ENCODE measurements at regions not wholly inside any gene's neighbourhood (a gene's known extent, or its start where the extent isn't known, plus 50 kb on each side); places are given as distances from the start of the nearest gene placed in this dataset.

- H2AFZ ChIP-seq (ENCODE audit: low read length) = no peak overlapping the region
- H4K20me1 ChIP-seq (ENCODE audit: insufficient read depth, low read length) = no peaks in the 10 kb centered on the region
- no peak overlapping the region for H3K27ac ChIP-seq (ENCODE audit: low read depth, low read length)
- no peak overlapping the region for H3K4me2 ChIP-seq (ENCODE audit: insufficient read depth, low read length)
- H3K4me1 ChIP-seq (ENCODE audit: insufficient read depth, low read length) = no peaks in the 10 kb centered on the region
- no peaks in the 10 kb centered on the region for H3K27me3 ChIP-seq (ENCODE audit: insufficient read depth, low read length)
- H3K9me3 ChIP-seq (ENCODE audit: low read depth, low read length) = no peaks in the 10 kb centered on the region
- no peaks in the 10 kb centered on the region for H3K36me3 ChIP-seq (ENCODE audit: insufficient read depth, low read length)
- DNase-seq (ENCODE audit: insufficient read length, low spot score, missing footprints) = no peak
- TF ChIP-seq, protein P1, sequence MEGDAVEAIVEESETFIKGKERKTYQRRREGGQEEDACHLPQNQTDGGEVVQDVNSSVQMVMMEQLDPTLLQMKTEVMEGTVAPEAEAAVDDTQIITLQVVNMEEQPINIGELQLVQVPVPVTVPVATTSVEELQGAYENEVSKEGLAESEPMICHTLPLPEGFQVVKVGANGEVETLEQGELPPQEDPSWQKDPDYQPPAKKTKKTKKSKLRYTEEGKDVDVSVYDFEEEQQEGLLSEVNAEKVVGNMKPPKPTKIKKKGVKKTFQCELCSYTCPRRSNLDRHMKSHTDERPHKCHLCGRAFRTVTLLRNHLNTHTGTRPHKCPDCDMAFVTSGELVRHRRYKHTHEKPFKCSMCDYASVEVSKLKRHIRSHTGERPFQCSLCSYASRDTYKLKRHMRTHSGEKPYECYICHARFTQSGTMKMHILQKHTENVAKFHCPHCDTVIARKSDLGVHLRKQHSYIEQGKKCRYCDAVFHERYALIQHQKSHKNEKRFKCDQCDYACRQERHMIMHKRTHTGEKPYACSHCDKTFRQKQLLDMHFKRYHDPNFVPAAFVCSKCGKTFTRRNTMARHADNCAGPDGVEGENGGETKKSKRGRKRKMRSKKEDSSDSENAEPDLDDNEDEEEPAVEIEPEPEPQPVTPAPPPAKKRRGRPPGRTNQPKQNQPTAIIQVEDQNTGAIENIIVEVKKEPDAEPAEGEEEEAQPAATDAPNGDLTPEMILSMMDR (IDR thresholded peaks at IDR 0.05; ENCODE audit: extremely low read depth, low read depth, low read length) = no peak
- no peaks in the 10 kb centered on the region for H3K79me2 ChIP-seq (ENCODE audit: insufficient read depth, low read length)
- no peak overlapping the region for H3K4me3 ChIP-seq (ENCODE audit: insufficient read depth, low read length)
Observed at GRCh38 chrX:137483554-137483953, 82.4 kb upstream of the ZIC3 start.

DNA sequence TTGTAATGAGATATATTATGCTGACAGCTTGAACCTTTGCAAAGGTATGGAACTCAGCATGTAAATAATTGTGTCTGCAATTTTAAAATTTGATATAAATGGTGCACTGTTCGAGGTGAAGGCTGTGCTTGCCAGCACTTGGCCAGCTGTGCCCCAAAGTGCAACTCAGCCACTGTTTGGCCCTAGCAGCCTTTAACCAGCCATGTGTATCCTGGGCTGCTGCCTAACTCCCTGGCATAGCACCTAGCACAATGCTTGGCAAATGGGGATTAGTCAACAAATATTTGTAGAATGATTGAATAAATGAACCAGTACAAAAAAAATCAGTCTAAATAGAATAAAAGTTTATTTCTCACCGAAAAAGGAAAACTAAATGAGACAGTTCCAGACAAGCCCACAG lies 83.8 kb upstream of the ZIC3 start:
- H4K20me1 ChIP-seq (ENCODE audit: insufficient read depth, low read length) = no peaks in the 10 kb centered on the region
- no peak overlapping the region for H3K4me2 ChIP-seq (ENCODE audit: insufficient read depth, low read length)
- H3K9me3 ChIP-seq (ENCODE audit: low read depth, low read length) = no peaks in the 10 kb centered on the region
- no peaks in the 10 kb centered on the region for H3K79me2 ChIP-seq (ENCODE audit: insufficient read depth, low read length)
- H3K36me3 ChIP-seq (ENCODE audit: insufficient read depth, low read length) = no peaks in the 10 kb centered on the region
- TF ChIP-seq, protein P1 (IDR thresholded peaks at IDR 0.05; ENCODE audit: extremely low read depth, low read depth, low read length) = no peak
- no peaks in the 10 kb centered on the region for H3K4me1 ChIP-seq (ENCODE audit: insufficient read depth, low read length)
- H3K27ac ChIP-seq (ENCODE audit: low read depth, low read length) = no peak overlapping the region
- no peak overlapping the region for H3K4me3 ChIP-seq (ENCODE audit: insufficient read depth, low read length)
- H2AFZ ChIP-seq (ENCODE audit: low read length) = no peak overlapping the region
- no peak for DNase-seq (ENCODE audit: insufficient read length, low spot score, missing footprints)
- no peaks in the 10 kb centered on the region for H3K27me3 ChIP-seq (ENCODE audit: insufficient read depth, low read length)

GRCh38 chrX:137479386-137479785 lies 86.5 kb upstream of the ZIC3 start:
- TF ChIP-seq, protein P1 (IDR thresholded peaks at IDR 0.05; ENCODE audit: extremely low read depth, low read depth, low read length) = no peak
- no peak overlapping the region for H3K27ac ChIP-seq (ENCODE audit: low read depth, low read length)
- no peaks in the 10 kb centered on the region for H4K20me1 ChIP-seq (ENCODE audit: insufficient read depth, low read length)
- DNase-seq (ENCODE audit: insufficient read length, low spot score, missing footprints) = no peak
- no peaks in the 10 kb centered on the region for H3K27me3 ChIP-seq (ENCODE audit: insufficient read depth, low read length)
- H3K36me3 ChIP-seq (ENCODE audit: insufficient read depth, low read length) = no peaks in the 10 kb centered on the region
- H2AFZ ChIP-seq (ENCODE audit: low read length) = no peak overlapping the region
- no peaks in the 10 kb centered on the region for H3K4me1 ChIP-seq (ENCODE audit: insufficient read depth, low read length)
- no peak overlapping the region for H3K4me3 ChIP-seq (ENCODE audit: insufficient read depth, low read length)
- no peaks in the 10 kb centered on the region for H3K9me3 ChIP-seq (ENCODE audit: low read depth, low read length)
- no peaks in the 10 kb centered on the region for H3K79me2 ChIP-seq (ENCODE audit: insufficient read depth, low read length)
- no peak overlapping the region for H3K4me2 ChIP-seq (ENCODE audit: insufficient read depth, low read length)

GRCh38 chrX:137441711-137442110 lies 124.2 kb upstream of the ZIC3 start:
- no peaks in the 10 kb centered on the region for H4K20me1 ChIP-seq (ENCODE audit: insufficient read depth, low read length)
- no peaks in the 10 kb centered on the region for H3K27me3 ChIP-seq (ENCODE audit: insufficient read depth, low read length)
- H3K4me1 ChIP-seq (ENCODE audit: insufficient read depth, low read length) = no peaks in the 10 kb centered on the region
- no peak overlapping the region for H3K4me3 ChIP-seq (ENCODE audit: insufficient read depth, low read length)
- H2AFZ ChIP-seq (ENCODE audit: low read length) = no peak overlapping the region
- no peak overlapping the region for H3K4me2 ChIP-seq (ENCODE audit: insufficient read depth, low read length)
- no peaks in the 10 kb centered on the region for H3K79me2 ChIP-seq (ENCODE audit: insufficient read depth, low read length)
- no peak for DNase-seq (ENCODE audit: insufficient read length, low spot score, missing footprints)
- H3K9me3 ChIP-seq (ENCODE audit: low read depth, low read length) = no peaks in the 10 kb centered on the region
- no peak overlapping the region for H3K27ac ChIP-seq (ENCODE audit: low read depth, low read length)
- TF ChIP-seq, protein P1 (IDR thresholded peaks at IDR 0.05; ENCODE audit: extremely low read depth, low read depth, low read length) = no peak
- no peaks in the 10 kb centered on the region for H3K36me3 ChIP-seq (ENCODE audit: insufficient read depth, low read length)

All from osteoblast (primary cell).